ENCODE measurements at regions not wholly inside any gene's neighbourhood (a gene's known extent, or its start where the extent isn't known, plus 50 kb on each side); places are given as distances from the start of the nearest gene placed in this dataset.
"Not testable (repeated sequence)": the region's sequence is repeated elsewhere in the genome, so short reads cannot be mapped to it uniquely, and the experiment has no call there.

DNA sequence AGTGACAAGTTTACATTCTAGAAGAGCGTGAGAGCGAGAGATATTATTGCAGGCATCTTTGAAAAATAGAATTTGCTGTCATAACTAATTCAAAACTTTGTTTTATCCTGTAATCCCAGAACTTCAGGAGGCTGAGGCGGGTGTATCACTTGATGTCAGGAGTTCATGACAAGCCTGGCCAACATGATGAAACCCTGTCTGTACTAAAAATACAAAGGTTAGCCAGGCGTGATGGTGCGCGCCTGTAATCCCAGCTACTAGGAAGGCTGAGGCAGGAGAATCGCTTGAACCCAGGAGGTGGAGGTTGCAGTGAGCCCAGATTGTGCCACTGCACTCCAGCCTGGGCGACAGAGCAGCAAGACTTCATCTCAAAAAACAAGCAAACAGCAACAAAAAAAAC, 108.6 kb upstream of the BMP2 start:
- TF ChIP-seq, protein P1, sequence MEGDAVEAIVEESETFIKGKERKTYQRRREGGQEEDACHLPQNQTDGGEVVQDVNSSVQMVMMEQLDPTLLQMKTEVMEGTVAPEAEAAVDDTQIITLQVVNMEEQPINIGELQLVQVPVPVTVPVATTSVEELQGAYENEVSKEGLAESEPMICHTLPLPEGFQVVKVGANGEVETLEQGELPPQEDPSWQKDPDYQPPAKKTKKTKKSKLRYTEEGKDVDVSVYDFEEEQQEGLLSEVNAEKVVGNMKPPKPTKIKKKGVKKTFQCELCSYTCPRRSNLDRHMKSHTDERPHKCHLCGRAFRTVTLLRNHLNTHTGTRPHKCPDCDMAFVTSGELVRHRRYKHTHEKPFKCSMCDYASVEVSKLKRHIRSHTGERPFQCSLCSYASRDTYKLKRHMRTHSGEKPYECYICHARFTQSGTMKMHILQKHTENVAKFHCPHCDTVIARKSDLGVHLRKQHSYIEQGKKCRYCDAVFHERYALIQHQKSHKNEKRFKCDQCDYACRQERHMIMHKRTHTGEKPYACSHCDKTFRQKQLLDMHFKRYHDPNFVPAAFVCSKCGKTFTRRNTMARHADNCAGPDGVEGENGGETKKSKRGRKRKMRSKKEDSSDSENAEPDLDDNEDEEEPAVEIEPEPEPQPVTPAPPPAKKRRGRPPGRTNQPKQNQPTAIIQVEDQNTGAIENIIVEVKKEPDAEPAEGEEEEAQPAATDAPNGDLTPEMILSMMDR (IDR thresholded peaks at IDR 0.05): not testable (repeated sequence)
- not testable (repeated sequence) for TF ChIP-seq JUNB (IDR thresholded peaks at IDR 0.05); PHF8 (IDR thresholded peaks at IDR 0.05; ENCODE audit: borderline replicate concordance, low read depth); POLR2A (IDR thresholded peaks at IDR 0.05; ENCODE audit: low read length)

All from A549 (cell line).